Mammary epithelial cell (primary cell): ENCODE measurements at regions not wholly inside any gene's neighbourhood (a gene's known extent, or its start where the extent isn't known, plus 50 kb on each side); places are given as distances from the start of the nearest gene placed in this dataset.

ENCODE experiments used
- CTCF ChIP-seq, 2 donors: IDR thresholded peaks in 1 of 2; conservative IDR thresholded peaks in 1 of 2; 2 replicates each; pipeline ENCODE4 v1.5.1; 2011 to 2012; ENCODE audit warnings: inconsistent platforms in 2 of 2, low read length in 2 of 2, mild to moderate bottlenecking in 2 of 2, control low read depth in 1 of 2, low read depth in 1 of 2; ENCODE audit not compliant: insufficient read depth in 1 of 2; ENCODE audit errors: extremely low read depth in 1 of 2
- EZH2 ChIP-seq: IDR thresholded peaks from 2 replicates; pipeline ENCODE4 v1.6.1; 2012; ENCODE audit warnings: low read length, inconsistent platforms, borderline replicate concordance

GRCh38 chr2:236901956-236902355 lies 183.7 kb upstream of the COPS8 start:
- no peak for TF ChIP-seq EZH2
- no peak for TF ChIP-seq CTCF (conservative IDR thresholded peaks at IDR 0.05 in 1 of 2, IDR thresholded peaks at IDR 0.05 in 1 of 2; ENCODE audit: extremely low read depth in 1 of 2, insufficient read depth in 1 of 2, low read depth in 1 of 2, low read length in 2 of 2)
